H9 (cell line): ENCODE measurements at regions not wholly inside any gene's neighbourhood (a gene's known extent, or its start where the extent isn't known, plus 50 kb on each side); places are given as distances from the start of the nearest gene placed in this dataset.
A peak's percentile ranks its signal among the peaks of the same experiment; 100 is the strongest.

Experiments used
- DNase-seq: peaks from one replicate; pipeline ENCODE4 v3.0.0-alpha.2; 2017
- H2AFZ ChIP-seq: one replicate; pipeline ENCODE4 v1.6.1; 2013; ENCODE audit warnings: mild to moderate bottlenecking, low read length, control low read depth, moderate library complexity
- H2AK5ac ChIP-seq: 2 replicates; pipeline ENCODE4 v1.6.1; 2013; ENCODE audit warnings: low read length, control low read depth, mixed read lengths; ENCODE audit not compliant: insufficient read length
- H2BK120ac ChIP-seq: one replicate; pipeline ENCODE4 v1.6.1; 2013; ENCODE audit warnings: low read depth, mild to moderate bottlenecking, low read length, control low read depth, inconsistent platforms; ENCODE audit not compliant: poor library complexity, severe bottlenecking
- H2BK12ac ChIP-seq: 2 replicates; pipeline ENCODE4 v1.6.1; 2013; ENCODE audit warnings: low read length, control low read depth, mixed read lengths, low read depth; ENCODE audit not compliant: insufficient read length
- H2BK15ac ChIP-seq: 2 replicates; pipeline ENCODE4 v1.6.1; 2013; ENCODE audit warnings: low read depth, low read length, control low read depth
- H2BK20ac ChIP-seq: one replicate; pipeline ENCODE4 v1.6.1; 2013; ENCODE audit warnings: low read depth, mild to moderate bottlenecking, low read length, control low read depth, inconsistent platforms; ENCODE audit not compliant: poor library complexity, severe bottlenecking
- H2BK5ac ChIP-seq: 2 replicates; pipeline ENCODE4 v1.6.1; 2013; ENCODE audit warnings: low read length, control low read depth, mixed read lengths; ENCODE audit not compliant: insufficient read length
- H3K14ac ChIP-seq: 2 replicates; pipeline ENCODE4 v1.6.1; 2013; ENCODE audit warnings: low read length, control low read depth; ENCODE audit not compliant: insufficient read depth
- H3K18ac ChIP-seq: 2 replicates; pipeline ENCODE4 v1.6.1; 2013; ENCODE audit warnings: low read depth, mild to moderate bottlenecking, mixed read lengths, low read length, control low read depth; ENCODE audit not compliant: insufficient read length
- H3K23ac ChIP-seq: 2 replicates; pipeline ENCODE4 v1.6.1; 2013; ENCODE audit warnings: low read length, control low read depth, mixed read lengths, low read depth; ENCODE audit not compliant: insufficient read length
- H3K23me2 ChIP-seq: 2 replicates; pipeline ENCODE4 v1.6.1; 2013; ENCODE audit warnings: low read depth, mild to moderate bottlenecking, mixed read lengths, low read length, control low read depth; ENCODE audit not compliant: insufficient read length, poor library complexity, severe bottlenecking
- H3K27ac ChIP-seq: 2 replicates; pipeline ENCODE4 v1.5.1; 2013; ENCODE audit warnings: low read length, control low read depth, mixed read lengths, low read depth; ENCODE audit not compliant: insufficient read length
- H3K27me3 ChIP-seq: 2 replicates; pipeline ENCODE4 v1.6.1; 2013; ENCODE audit warnings: low read length, control low read depth, inconsistent platforms; ENCODE audit not compliant: insufficient read depth
- H3K4ac ChIP-seq: 2 replicates; pipeline ENCODE4 v1.6.1; 2013; ENCODE audit warnings: low read depth, mild to moderate bottlenecking, control low read depth, inconsistent platforms, low read length, moderate library complexity
- H3K4me1 ChIP-seq: 2 replicates; pipeline ENCODE4 v1.6.1; 2013; ENCODE audit warnings: low read length, control low read depth, inconsistent platforms; ENCODE audit not compliant: insufficient read depth
- H3K4me2 ChIP-seq: 2 replicates; pipeline ENCODE4 v1.6.1; 2013; ENCODE audit warnings: low read length, control low read depth, mixed read lengths; ENCODE audit not compliant: insufficient read length, insufficient read depth
- H3K56ac ChIP-seq: 2 replicates; pipeline ENCODE4 v1.6.1; 2013; ENCODE audit warnings: low read depth, mild to moderate bottlenecking, mixed read lengths, low read length, control low read depth; ENCODE audit not compliant: insufficient read length
- H3K79me1 ChIP-seq: 2 replicates; pipeline ENCODE4 v1.6.1; 2013; ENCODE audit warnings: low read depth, mild to moderate bottlenecking, moderate library complexity, low read length, control low read depth, inconsistent platforms; ENCODE audit not compliant: insufficient read depth, poor library complexity, severe bottlenecking
- H3K79me2 ChIP-seq: 2 replicates; pipeline ENCODE4 v1.6.1; 2013; ENCODE audit warnings: low read length, control low read depth, inconsistent platforms; ENCODE audit not compliant: insufficient read depth
- H3K9ac ChIP-seq: 2 replicates; pipeline ENCODE4 v1.6.1; 2013; ENCODE audit warnings: low read length, control low read depth, mixed read lengths; ENCODE audit not compliant: insufficient read length; ENCODE audit errors: extremely low read depth
- H3K9me3 ChIP-seq: one replicate; pipeline ENCODE4 v1.6.1; 2013; ENCODE audit warnings: low read depth, low read length, inconsistent platforms; ENCODE audit not compliant: control insufficient read depth
- H3T11ph ChIP-seq: one replicate; pipeline ENCODE4 v1.6.1; 2013; ENCODE audit warnings: mild to moderate bottlenecking, low read length, control low read depth, inconsistent platforms
- H4K20me1 ChIP-seq: one replicate; pipeline ENCODE4 v1.6.1; 2013; ENCODE audit not compliant: control insufficient read depth, insufficient read length, insufficient read depth
- H4K5ac ChIP-seq: 2 replicates; pipeline ENCODE4 v1.6.1; 2013; ENCODE audit warnings: low read depth, mild to moderate bottlenecking, mixed read lengths, low read length, control low read depth; ENCODE audit not compliant: insufficient read length
- H4K8ac ChIP-seq: replicated peaks from 2 replicates; pipeline ENCODE4 v1.6.1; 2013; ENCODE audit warnings: low read length, control low read depth, mixed read lengths, low read depth; ENCODE audit not compliant: insufficient read length
- H4K91ac ChIP-seq: 2 replicates; pipeline ENCODE4 v1.6.1; 2013; ENCODE audit warnings: low read depth, mild to moderate bottlenecking, moderate library complexity, mixed read lengths, low read length, control low read depth; ENCODE audit not compliant: insufficient read length
- H3K27ac Mint-ChIP-seq, 3 experiments: 2 replicates in 2 of 3; 3 replicates in 1 of 3; pipeline ENCODE4 v1.8.0; 2020 to 2021; ENCODE audit warnings: mixed read lengths in 3 of 3, mild to moderate bottlenecking in 1 of 3, moderate library complexity in 1 of 3
- H3K27me3 Mint-ChIP-seq: 2 replicates; pipeline ENCODE4 v1.8.0; 2021; ENCODE audit warnings: low read depth, mild to moderate bottlenecking, moderate library complexity, mixed read lengths
- H3K36me3 Mint-ChIP-seq, 3 experiments: 2 replicates in 2 of 3; 3 replicates in 1 of 3; pipeline ENCODE4 v1.8.0; 2020 to 2021; ENCODE audit warnings: low read depth in 3 of 3, mixed read lengths in 3 of 3; ENCODE audit not compliant: insufficient read depth in 1 of 3
- H3K4me1 Mint-ChIP-seq, 2 experiments: 2 replicates each; pipeline ENCODE4 v1.8.0; 2020; ENCODE audit warnings: mixed read lengths in 2 of 2
- H3K4me3 Mint-ChIP-seq, 2 experiments: 2 replicates in 1 of 2; 3 replicates in 1 of 2; pipeline ENCODE4 v1.8.0; 2020 to 2021; ENCODE audit warnings: mild to moderate bottlenecking in 2 of 2, mixed read lengths in 2 of 2, moderate library complexity in 1 of 2
- H3K9me3 Mint-ChIP-seq, 2 experiments: 2 replicates in 1 of 2; 3 replicates in 1 of 2; pipeline ENCODE4 v1.8.0; 2020; ENCODE audit warnings: mild to moderate bottlenecking in 2 of 2, mixed read lengths in 2 of 2, moderate library complexity in 1 of 2
- WGBS: extraction: QIAGEN DNeasy Blood & Tissue Kit; methylation state at CpG from one replicate; pipeline ENCODE4 v1.1.7; 2013; ENCODE audit warnings: missing lambda C conversion rate, low lambda C conversion rate, mixed read lengths; ENCODE audit not compliant: insufficient read length; ENCODE audit errors: extremely low coverage; 5-methylcytosine and 5-hydroxymethylcytosine counted together
- TF ChIP-seq, protein P1 (sequence below): fragments of 200-600 bp; sonication (generic); conservative IDR thresholded peaks from 3 replicates; pipeline ENCODE4 v1.8.0; 2021; ENCODE audit warnings: antibody characterized with exemption, mild to moderate bottlenecking

DNA sequence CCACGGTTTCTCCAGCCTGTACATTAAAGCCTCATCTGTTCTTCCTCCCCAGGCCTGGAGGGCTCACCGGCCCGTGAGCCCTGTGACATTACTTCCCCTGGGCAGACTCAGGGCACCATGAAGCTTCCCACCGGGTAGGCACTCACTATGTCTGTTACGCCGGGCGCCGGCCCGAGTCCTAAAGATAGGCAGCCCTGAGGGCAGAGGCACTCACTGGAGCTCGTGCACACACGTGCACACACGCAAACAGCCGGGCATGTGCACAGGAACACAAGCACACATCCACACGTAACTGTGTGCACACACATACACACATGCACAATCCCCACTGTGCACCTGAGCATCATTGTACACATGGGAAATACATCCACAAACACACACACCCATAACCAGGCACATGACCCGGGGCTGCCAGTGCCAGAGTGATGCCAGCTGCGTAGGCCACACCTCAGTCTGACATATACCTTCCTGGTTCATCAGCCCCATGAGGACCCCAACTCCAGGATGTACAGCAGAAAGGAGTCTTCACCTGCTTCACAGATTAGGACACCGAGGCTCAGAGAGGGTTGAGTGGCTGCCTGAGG is 83.7 kb downstream of the YTHDF1 start:
- Mint-ChIP-seq H3K27me3 (peaks cover 15% of the 10 kb centered on the region), H3K4me1 (peaks cover 10 to 13% of the 10 kb centered on the region in 2 experiments), H3K27ac (no peak overlapping the region; a peak in 1 of 7 replicates), H3K4me3 (no peak overlapping the region), H3K36me3 (no peaks in the 10 kb centered on the region), H3K9me3 (no peaks in the 10 kb centered on the region)
- H3K56ac ChIP-seq = no peak overlapping the region
- no peak overlapping the region for H4K91ac ChIP-seq
- H4K8ac ChIP-seq = no peak overlapping the region
- DNase-seq = peak; percentile 17
- H2AK5ac ChIP-seq = no peak overlapping the region
- H3K27me3 ChIP-seq = no peaks in the 10 kb centered on the region
- peaks cover 4% of the 10 kb centered on the region; the same call in 1 of the 2 replicates for H3K4me1 ChIP-seq
- H2BK120ac ChIP-seq = no peak overlapping the region
- no peak overlapping the region for H4K5ac ChIP-seq
- no peak overlapping the region for H3K14ac ChIP-seq
- no peak overlapping the region for H2BK5ac ChIP-seq
- no peak overlapping the region for H2BK12ac ChIP-seq
- no peak overlapping the region for H3T11ph ChIP-seq
- no peak overlapping the region for H3K4ac ChIP-seq
- no peak overlapping the region for H2BK15ac ChIP-seq
- no CpG with 5 or more reads among the region's 17 CpGs for WGBS
- H3K9me3 ChIP-seq = no peaks in the 10 kb centered on the region
- no peaks in the 10 kb centered on the region for H3K23me2 ChIP-seq
- no peaks in the 10 kb centered on the region for H3K79me1 ChIP-seq
- no peak overlapping the region for H3K9ac ChIP-seq
- no peaks in the 10 kb centered on the region for H4K20me1 ChIP-seq
- no peak overlapping the region for H3K4me2 ChIP-seq
- TF ChIP-seq, protein P1, sequence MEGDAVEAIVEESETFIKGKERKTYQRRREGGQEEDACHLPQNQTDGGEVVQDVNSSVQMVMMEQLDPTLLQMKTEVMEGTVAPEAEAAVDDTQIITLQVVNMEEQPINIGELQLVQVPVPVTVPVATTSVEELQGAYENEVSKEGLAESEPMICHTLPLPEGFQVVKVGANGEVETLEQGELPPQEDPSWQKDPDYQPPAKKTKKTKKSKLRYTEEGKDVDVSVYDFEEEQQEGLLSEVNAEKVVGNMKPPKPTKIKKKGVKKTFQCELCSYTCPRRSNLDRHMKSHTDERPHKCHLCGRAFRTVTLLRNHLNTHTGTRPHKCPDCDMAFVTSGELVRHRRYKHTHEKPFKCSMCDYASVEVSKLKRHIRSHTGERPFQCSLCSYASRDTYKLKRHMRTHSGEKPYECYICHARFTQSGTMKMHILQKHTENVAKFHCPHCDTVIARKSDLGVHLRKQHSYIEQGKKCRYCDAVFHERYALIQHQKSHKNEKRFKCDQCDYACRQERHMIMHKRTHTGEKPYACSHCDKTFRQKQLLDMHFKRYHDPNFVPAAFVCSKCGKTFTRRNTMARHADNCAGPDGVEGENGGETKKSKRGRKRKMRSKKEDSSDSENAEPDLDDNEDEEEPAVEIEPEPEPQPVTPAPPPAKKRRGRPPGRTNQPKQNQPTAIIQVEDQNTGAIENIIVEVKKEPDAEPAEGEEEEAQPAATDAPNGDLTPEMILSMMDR = no peak
- no peak overlapping the region for H2BK20ac ChIP-seq
- H3K18ac ChIP-seq = no peak overlapping the region
- no peak overlapping the region for H3K27ac ChIP-seq
- no peaks in the 10 kb centered on the region for H3K79me2 ChIP-seq
- H3K23ac ChIP-seq = no peak overlapping the region
- H2AFZ ChIP-seq = no peak overlapping the region
